ENCODE measurements at regions not wholly inside any gene's neighbourhood (a gene's known extent, or its start where the extent isn't known, plus 50 kb on each side); places are given as distances from the start of the nearest gene placed in this dataset.
A peak's percentile ranks its signal among the peaks of the same experiment; 100 is the strongest.

GRCh38 chr5:161783297-161783696 lies 64.6 kb upstream of the GABRA1 start (continued):
- TF ChIP-seq ZNF354C (tag by site-specific recombination; IDR thresholded peaks at IDR 0.05; ENCODE audit: borderline replicate concordance, low read depth) (no peak), PRDM1 (tag by site-specific recombination; IDR thresholded peaks at IDR 0.05) (no peak), ZNF157 (tag by site-specific recombination; IDR thresholded peaks at IDR 0.05) (no peak), KLF9 (tag by site-specific recombination; IDR thresholded peaks at IDR 0.05; ENCODE audit: low read depth) (no peak)

- Histone ChIP-seq H3K27ac (ENCODE audit: extremely low read depth, low read depth, low read length) (no peak overlapping the region), H3K36me3 (ENCODE audit: control insufficient read depth in 2 of 2, insufficient read depth in 1 of 2, low read length in 2 of 2) (no peaks in the 10 kb centered on the region), H3K4me3 (ENCODE audit: low read depth, low read length) (no peak overlapping the region), H3K4me1 (ENCODE audit: control insufficient read depth, insufficient read depth, low read length) (no peaks in the 10 kb centered on the region), H3K9me3 (ENCODE audit: control insufficient read depth, insufficient read depth, low read depth, low read length) (no peaks in the 10 kb centered on the region)
- ChIA-PET CTCF (no interaction called here), POLR2A (no interaction called here)
- TF ChIP-seq SETDB1 (IDR thresholded peaks at IDR 0.05; ENCODE audit: insufficient read length, low read length) = no peak
- TF ChIP-seq ZNF221 (tag by site-specific recombination; IDR thresholded peaks at IDR 0.05; ENCODE audit: borderline replicate concordance) = no peak
- TF ChIP-seq, protein P1, sequence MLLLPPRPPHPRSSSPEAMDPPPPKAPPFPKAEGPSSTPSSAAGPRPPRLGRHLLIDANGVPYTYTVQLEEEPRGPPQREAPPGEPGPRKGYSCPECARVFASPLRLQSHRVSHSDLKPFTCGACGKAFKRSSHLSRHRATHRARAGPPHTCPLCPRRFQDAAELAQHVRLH (tag by site-specific recombination; IDR thresholded peaks at IDR 0.05) = no peak
- TF ChIP-seq ZNF560 (tag by site-specific recombination; IDR thresholded peaks at IDR 0.05; ENCODE audit: borderline replicate concordance) = 0 out of 2 replicates have a peak, but pooled peaks have one; percentile 38
- no peak for TF ChIP-seq ZNF341 (tag by site-specific recombination; IDR thresholded peaks at IDR 0.05; ENCODE audit: low read depth)
- TF ChIP-seq ZNF530 (tag by site-specific recombination; IDR thresholded peaks at IDR 0.05; ENCODE audit: low read depth) = no peak
- TF ChIP-seq ZNF600 (tag by site-specific recombination; IDR thresholded peaks at IDR 0.05) = no peak
- no peak for TF ChIP-seq IKZF3 (tag by site-specific recombination; IDR thresholded peaks at IDR 0.05)
- peak; percentile 43 for TF ChIP-seq ZNF555 (tag by site-specific recombination; conservative IDR thresholded peaks at IDR 0.05)
- peak; percentile 52; the same call in 1 of the 2 replicates for TF ChIP-seq ZNF202 (tag by site-specific recombination; IDR thresholded peaks at IDR 0.05; ENCODE audit: borderline replicate concordance)
- TF ChIP-seq ZNF677 (tag by site-specific recombination; IDR thresholded peaks at IDR 0.05) = no peak
- TF ChIP-seq ZBTB11 (tag by site-specific recombination; conservative IDR thresholded peaks at IDR 0.05; ENCODE audit: low read depth) = peak; percentile 52; the same call in 1 of the 2 replicates
- no peak for TF ChIP-seq ZNF645 (tag by site-specific recombination; IDR thresholded peaks at IDR 0.05)
- TF ChIP-seq ZNF146 (tag by site-specific recombination; IDR thresholded peaks at IDR 0.05) = no peak
- no peak for TF ChIP-seq ZNF791 (tag by site-specific recombination; IDR thresholded peaks at IDR 0.05)
- TF ChIP-seq ZNF623 (tag by site-specific recombination; IDR thresholded peaks at IDR 0.05) = peak; percentile 32; the same call in 1 of the 2 replicates
- no peak for TF ChIP-seq OVOL3 (tag by site-specific recombination; IDR thresholded peaks at IDR 0.05)
- peak; percentile 58 for TF ChIP-seq ZNF426 (tag by site-specific recombination; IDR thresholded peaks at IDR 0.05)
- no peak for TF ChIP-seq ZSCAN18 (tag by site-specific recombination; IDR thresholded peaks at IDR 0.05)
- TF ChIP-seq ZNF37A (tag by site-specific recombination; IDR thresholded peaks at IDR 0.05) = no peak
- no peak for TF ChIP-seq KLF1 (tag by site-specific recombination; IDR thresholded peaks at IDR 0.05)
- TF ChIP-seq ELK4 (IDR thresholded peaks at IDR 0.05; ENCODE audit: borderline replicate concordance, low read depth, low read length) = no peak
- TF ChIP-seq ZNF837 (tag by site-specific recombination; IDR thresholded peaks at IDR 0.05) = no peak
- no peak for TF ChIP-seq ZNF571 (tag by site-specific recombination; IDR thresholded peaks at IDR 0.05)
- TF ChIP-seq ZNF394 (tag by site-specific recombination; IDR thresholded peaks at IDR 0.05; ENCODE audit: borderline replicate concordance) = peak; percentile 64; the same call in 1 of the 2 replicates
- no peak for TF ChIP-seq ZNF830 (tag by site-specific recombination; IDR thresholded peaks at IDR 0.05; ENCODE audit: low read depth)
- TF ChIP-seq ZNF391 (tag by site-specific recombination; IDR thresholded peaks at IDR 0.05; ENCODE audit: borderline replicate concordance, low read depth) = no peak
Measured at GRCh38 chr5:161786686-161787085, 61.2 kb upstream of the GABRA1 start.

All from HEK293 (cell line).